ENCODE measurements at regions not wholly inside any gene's neighbourhood (a gene's known extent, or its start where the extent isn't known, plus 50 kb on each side); places are given as distances from the start of the nearest gene placed in this dataset.

GRCh38 chr18:39749154-39749553 is 2183.6 kb upstream of the CELF4 start:
- TF ChIP-seq CTCF (IDR thresholded peaks at IDR 0.05; ENCODE audit: low read depth, low read length, missing input control): no peak
- TF ChIP-seq REST (IDR thresholded peaks at IDR 0.05): no peak
- TF ChIP-seq, protein P1, sequence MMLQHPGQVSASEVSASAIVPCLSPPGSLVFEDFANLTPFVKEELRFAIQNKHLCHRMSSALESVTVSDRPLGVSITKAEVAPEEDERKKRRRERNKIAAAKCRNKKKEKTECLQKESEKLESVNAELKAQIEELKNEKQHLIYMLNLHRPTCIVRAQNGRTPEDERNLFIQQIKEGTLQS (IDR thresholded peaks at IDR 0.05): no peak
- TF ChIP-seq RXRA (IDR thresholded peaks at IDR 0.05): no peak
- TF ChIP-seq GABPA (IDR thresholded peaks at IDR 0.05 in 1 of 2, conservative IDR thresholded peaks at IDR 0.05 in 1 of 2): no peak
- no peak for TF ChIP-seq SP1 (IDR thresholded peaks at IDR 0.05)
- TF ChIP-seq HNF4A (conservative IDR thresholded peaks at IDR 0.05): no peak
- TF ChIP-seq JUND (IDR thresholded peaks at IDR 0.05): no peak
- no peak for TF ChIP-seq MAX (IDR thresholded peaks at IDR 0.05)

Measured in liver (tissue), 3 donors.